Endothelial cell (in vitro differentiated cells): ENCODE measurements at regions not wholly inside any gene's neighbourhood (a gene's known extent, or its start where the extent isn't known, plus 50 kb on each side); places are given as distances from the start of the nearest gene placed in this dataset.

Experiments used
- DNase-seq: peaks from one replicate; pipeline ENCODE4 v3.0.0; 2021; ENCODE audit warnings: low spot score
- H3K27ac Mint-ChIP-seq: one replicate; pipeline ENCODE4 v1.8.0; 2021; ENCODE audit warnings: mixed read lengths, inconsistent platforms; ENCODE audit not compliant: unreplicated experiment
- H3K27me3 Mint-ChIP-seq: one replicate; pipeline ENCODE4 v1.8.0; 2021; ENCODE audit warnings: mild to moderate bottlenecking, moderate library complexity, mixed read lengths, inconsistent platforms; ENCODE audit not compliant: unreplicated experiment
- H3K36me3 Mint-ChIP-seq: one replicate; pipeline ENCODE4 v1.8.0; 2021; ENCODE audit warnings: mild to moderate bottlenecking, low read depth, mixed read lengths, inconsistent platforms; ENCODE audit not compliant: unreplicated experiment
- H3K4me1 Mint-ChIP-seq: one replicate; pipeline ENCODE4 v1.8.0; 2021; ENCODE audit warnings: mild to moderate bottlenecking, mixed read lengths, inconsistent platforms; ENCODE audit not compliant: unreplicated experiment
- H3K4me3 Mint-ChIP-seq: one replicate; pipeline ENCODE4 v1.8.0; 2021; ENCODE audit warnings: mild to moderate bottlenecking, mixed read lengths, inconsistent platforms; ENCODE audit not compliant: unreplicated experiment
- H3K9me3 Mint-ChIP-seq: one replicate; pipeline ENCODE4 v1.8.0; 2021; ENCODE audit warnings: mixed read lengths, inconsistent platforms; ENCODE audit not compliant: unreplicated experiment
- TF ChIP-seq, protein P1 (sequence below): fragments of 200-600 bp; sonication (generic); IDR thresholded peaks from one replicate; pipeline ENCODE4 v1.5.0; 2021; ENCODE audit warnings: antibody characterized with exemption; ENCODE audit not compliant: unreplicated experiment

GRCh38 chr9:81250041-81250440, 439.3 kb downstream of the TLE1 start:
- Mint-ChIP-seq H3K4me1 (no peaks in the 10 kb centered on the region), H3K27ac (no peak overlapping the region), H3K9me3 (no peaks in the 10 kb centered on the region), H3K36me3 (no peaks in the 10 kb centered on the region), H3K4me3 (no peak overlapping the region), H3K27me3 (no peaks in the 10 kb centered on the region)
- TF ChIP-seq, protein P1, sequence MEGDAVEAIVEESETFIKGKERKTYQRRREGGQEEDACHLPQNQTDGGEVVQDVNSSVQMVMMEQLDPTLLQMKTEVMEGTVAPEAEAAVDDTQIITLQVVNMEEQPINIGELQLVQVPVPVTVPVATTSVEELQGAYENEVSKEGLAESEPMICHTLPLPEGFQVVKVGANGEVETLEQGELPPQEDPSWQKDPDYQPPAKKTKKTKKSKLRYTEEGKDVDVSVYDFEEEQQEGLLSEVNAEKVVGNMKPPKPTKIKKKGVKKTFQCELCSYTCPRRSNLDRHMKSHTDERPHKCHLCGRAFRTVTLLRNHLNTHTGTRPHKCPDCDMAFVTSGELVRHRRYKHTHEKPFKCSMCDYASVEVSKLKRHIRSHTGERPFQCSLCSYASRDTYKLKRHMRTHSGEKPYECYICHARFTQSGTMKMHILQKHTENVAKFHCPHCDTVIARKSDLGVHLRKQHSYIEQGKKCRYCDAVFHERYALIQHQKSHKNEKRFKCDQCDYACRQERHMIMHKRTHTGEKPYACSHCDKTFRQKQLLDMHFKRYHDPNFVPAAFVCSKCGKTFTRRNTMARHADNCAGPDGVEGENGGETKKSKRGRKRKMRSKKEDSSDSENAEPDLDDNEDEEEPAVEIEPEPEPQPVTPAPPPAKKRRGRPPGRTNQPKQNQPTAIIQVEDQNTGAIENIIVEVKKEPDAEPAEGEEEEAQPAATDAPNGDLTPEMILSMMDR, result no peak
- no peak for DNase-seq

- TF ChIP-seq, protein P1, result no peak
- Mint-ChIP-seq H3K36me3 (no peaks in the 10 kb centered on the region), H3K9me3 (no peaks in the 10 kb centered on the region), H3K4me1 (no peaks in the 10 kb centered on the region), H3K27me3 (no peaks in the 10 kb centered on the region), H3K27ac (no peak overlapping the region), H3K4me3 (no peak overlapping the region)
- no peak for DNase-seq
Observed at GRCh38 chr9:81245254-81245956, 443.9 kb downstream of the TLE1 start.

- DNase-seq, result no peak
- TF ChIP-seq, protein P1, result no peak
- Mint-ChIP-seq H3K36me3 (no peaks in the 10 kb centered on the region), H3K9me3 (no peaks in the 10 kb centered on the region), H3K27ac (no peak overlapping the region), H3K4me1 (no peaks in the 10 kb centered on the region), H3K27me3 (no peaks in the 10 kb centered on the region), H3K4me3 (no peak overlapping the region)
Observed at GRCh38 chr9:81244631-81245030, 444.7 kb downstream of the TLE1 start.

- no peak overlapping the region for H3K27ac Mint-ChIP-seq
- no peaks in the 10 kb centered on the region for H3K27me3 Mint-ChIP-seq
- H3K4me3 Mint-ChIP-seq, result no peak overlapping the region
- TF ChIP-seq, protein P1, result no peak
- no peaks in the 10 kb centered on the region for H3K36me3 Mint-ChIP-seq
- DNase-seq, result no peak
- no peaks in the 10 kb centered on the region for H3K4me1 Mint-ChIP-seq
- no peaks in the 10 kb centered on the region for H3K9me3 Mint-ChIP-seq
Observed at GRCh38 chr9:81242866-81243265, 446.5 kb downstream of the TLE1 start.

- H3K27me3 Mint-ChIP-seq, result no peaks in the 10 kb centered on the region
- DNase-seq, result no peak
- no peaks in the 10 kb centered on the region for H3K36me3 Mint-ChIP-seq
- no peaks in the 10 kb centered on the region for H3K4me1 Mint-ChIP-seq
- TF ChIP-seq, protein P1, result no peak
- no peak overlapping the region for H3K27ac Mint-ChIP-seq
- H3K9me3 Mint-ChIP-seq, result no peaks in the 10 kb centered on the region
- H3K4me3 Mint-ChIP-seq, result no peak overlapping the region
Observed at GRCh38 chr9:81239388-81239787, 450.0 kb downstream of the TLE1 start.
